SK-N-MC (cell line): ENCODE measurements at regions not wholly inside any gene's neighbourhood (a gene's known extent, or its start where the extent isn't known, plus 50 kb on each side); places are given as distances from the start of the nearest gene placed in this dataset.

ENCODE experiments used
- EZH2 ChIP-seq: fragments of 200-600 bp; sonication (generic); IDR thresholded peaks from one replicate; pipeline ENCODE4 v1.6.1; 2017; ENCODE audit warnings: antibody characterized with exemption
- FOXP2 ChIP-seq: optimal IDR thresholded peaks from 2 replicates; pipeline ENCODE3; 2011; ENCODE audit warnings: mild to moderate bottlenecking, moderate library complexity; ENCODE audit not compliant: insufficient read depth; ENCODE audit errors: extremely low read length, control extremely low read depth
- POLR2AphosphoS5 ChIP-seq: IDR thresholded peaks from 2 replicates; pipeline ENCODE4 v1.6.1; 2012; ENCODE audit warnings: mild to moderate bottlenecking, low read depth, low read length, borderline replicate concordance

GRCh38 chr3:6321999-6322398 is 538.9 kb upstream of the GRM7 start:
- TF ChIP-seq POLR2AphosphoS5 (no peak), EZH2 (no peak), FOXP2 (no peak)
